Prostate gland (tissue), 2 donors: ENCODE measurements at regions not wholly inside any gene's neighbourhood (a gene's known extent, or its start where the extent isn't known, plus 50 kb on each side); places are given as distances from the start of the nearest gene placed in this dataset.

Source experiments
- DNase-seq: peaks from one replicate; pipeline ENCODE4 v3.0.0-alpha.2; 2019; ENCODE audit warnings: low spot score
- H3K27ac ChIP-seq, 2 donors: fragments of 200-600 bp; sonication (generic); 2 replicates each; pipeline ENCODE4 v1.5.1; 2017 to 2019
- H3K27me3 ChIP-seq: fragments of 200-600 bp; sonication (generic); replicated peaks from 2 replicates; pipeline ENCODE4 v1.5.1; 2019; ENCODE audit not compliant: insufficient read depth
- H3K36me3 ChIP-seq, 2 donors: fragments of 200-600 bp; sonication (generic); 1 replicate in 1 of 2; 2 replicates in 1 of 2; pipeline versions ENCODE4 v1.5.1 to v1.8.1; 2017 to 2019
- H3K4me1 ChIP-seq: fragments of 200-600 bp; sonication (generic); replicated peaks from 2 replicates; pipeline ENCODE4 v1.5.1; 2019
- H3K4me3 ChIP-seq, 2 donors: fragments of 200-600 bp; sonication (generic); 2 replicates each; pipeline ENCODE4 v1.5.1; 2017 to 2019
- H3K9me3 ChIP-seq: fragments of 200-600 bp; sonication (generic); 2 replicates; pipeline ENCODE4 v1.5.1; 2017
- POLR2A ChIP-seq: fragments of 450-650 bp; IDR thresholded peaks from one replicate; pipeline ENCODE4 v1.6.1; 2016; ENCODE audit warnings: antibody characterized with exemption, mild to moderate bottlenecking
- POLR2AphosphoS5 ChIP-seq: sonication (generic); formaldehyde crosslinking; IDR thresholded peaks from one replicate; pipeline ENCODE4 v1.6.1; 2017; ENCODE audit warnings: antibody characterized with exemption
- WGBS: methylation state at CpG from one replicate; pipeline ENCODE4 v1.1.5; 2018; 5-methylcytosine and 5-hydroxymethylcytosine counted together
- intact Hi-C: fragments of 100-400 bp; cut with DNase I; formaldehyde crosslinking; loops from one replicate; pipeline ENCODE4 v1.14.2; 2022
- TF ChIP-seq, protein P1 (sequence below), 4 experiments: fragments of 200-600 bp in 2 of 4; fragments of 450-650 bp in 2 of 4; sonication (generic) in 2 of 4; IDR thresholded peaks; 1 replicate in 3 of 4; 2 replicates in 1 of 4; pipeline ENCODE4 v1.5.1; 2016 to 2019; ENCODE audit warnings: antibody characterized with exemption in 4 of 4, mild to moderate bottlenecking in 2 of 4, moderate library complexity in 2 of 4

DNA sequence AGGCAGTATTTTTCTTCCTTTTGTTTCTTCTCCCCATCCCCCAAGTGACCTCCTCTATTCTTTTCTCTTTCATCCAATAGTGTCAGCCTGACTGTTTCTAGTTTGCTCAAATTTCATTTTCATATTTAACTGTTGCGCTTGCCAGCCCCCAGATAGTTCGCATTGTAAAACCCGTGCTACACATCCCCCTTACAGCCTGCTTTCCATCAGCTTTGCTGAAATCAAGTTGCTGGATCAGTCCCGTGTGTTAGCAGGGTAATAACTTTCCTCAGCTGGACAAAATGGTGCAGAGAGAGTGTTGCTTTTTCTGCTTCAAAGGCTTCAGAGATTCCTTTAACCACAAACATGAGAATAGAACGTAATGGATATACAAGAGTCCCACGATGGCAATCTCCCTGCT is 180.6 kb upstream of the NPVF start:
- H3K27ac ChIP-seq, result no peak overlapping the region
- no peaks in the 10 kb centered on the region for H3K36me3 ChIP-seq
- intact Hi-C loops, result no loop called here
- 54% methylated on average over 6 of the region's 6 CpGs for WGBS
- H3K9me3 ChIP-seq, result no peaks in the 10 kb centered on the region
- H3K4me3 ChIP-seq, result no peak overlapping the region
- TF ChIP-seq POLR2AphosphoS5, result no peak
- TF ChIP-seq, protein P1, sequence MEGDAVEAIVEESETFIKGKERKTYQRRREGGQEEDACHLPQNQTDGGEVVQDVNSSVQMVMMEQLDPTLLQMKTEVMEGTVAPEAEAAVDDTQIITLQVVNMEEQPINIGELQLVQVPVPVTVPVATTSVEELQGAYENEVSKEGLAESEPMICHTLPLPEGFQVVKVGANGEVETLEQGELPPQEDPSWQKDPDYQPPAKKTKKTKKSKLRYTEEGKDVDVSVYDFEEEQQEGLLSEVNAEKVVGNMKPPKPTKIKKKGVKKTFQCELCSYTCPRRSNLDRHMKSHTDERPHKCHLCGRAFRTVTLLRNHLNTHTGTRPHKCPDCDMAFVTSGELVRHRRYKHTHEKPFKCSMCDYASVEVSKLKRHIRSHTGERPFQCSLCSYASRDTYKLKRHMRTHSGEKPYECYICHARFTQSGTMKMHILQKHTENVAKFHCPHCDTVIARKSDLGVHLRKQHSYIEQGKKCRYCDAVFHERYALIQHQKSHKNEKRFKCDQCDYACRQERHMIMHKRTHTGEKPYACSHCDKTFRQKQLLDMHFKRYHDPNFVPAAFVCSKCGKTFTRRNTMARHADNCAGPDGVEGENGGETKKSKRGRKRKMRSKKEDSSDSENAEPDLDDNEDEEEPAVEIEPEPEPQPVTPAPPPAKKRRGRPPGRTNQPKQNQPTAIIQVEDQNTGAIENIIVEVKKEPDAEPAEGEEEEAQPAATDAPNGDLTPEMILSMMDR (IDR thresholded peaks at IDR 0.05), result no peak
- no peak for TF ChIP-seq POLR2A
- peaks cover 11% of the 10 kb centered on the region for H3K4me1 ChIP-seq
- H3K27me3 ChIP-seq, result no peaks in the 10 kb centered on the region
- no peak for DNase-seq

DNA sequence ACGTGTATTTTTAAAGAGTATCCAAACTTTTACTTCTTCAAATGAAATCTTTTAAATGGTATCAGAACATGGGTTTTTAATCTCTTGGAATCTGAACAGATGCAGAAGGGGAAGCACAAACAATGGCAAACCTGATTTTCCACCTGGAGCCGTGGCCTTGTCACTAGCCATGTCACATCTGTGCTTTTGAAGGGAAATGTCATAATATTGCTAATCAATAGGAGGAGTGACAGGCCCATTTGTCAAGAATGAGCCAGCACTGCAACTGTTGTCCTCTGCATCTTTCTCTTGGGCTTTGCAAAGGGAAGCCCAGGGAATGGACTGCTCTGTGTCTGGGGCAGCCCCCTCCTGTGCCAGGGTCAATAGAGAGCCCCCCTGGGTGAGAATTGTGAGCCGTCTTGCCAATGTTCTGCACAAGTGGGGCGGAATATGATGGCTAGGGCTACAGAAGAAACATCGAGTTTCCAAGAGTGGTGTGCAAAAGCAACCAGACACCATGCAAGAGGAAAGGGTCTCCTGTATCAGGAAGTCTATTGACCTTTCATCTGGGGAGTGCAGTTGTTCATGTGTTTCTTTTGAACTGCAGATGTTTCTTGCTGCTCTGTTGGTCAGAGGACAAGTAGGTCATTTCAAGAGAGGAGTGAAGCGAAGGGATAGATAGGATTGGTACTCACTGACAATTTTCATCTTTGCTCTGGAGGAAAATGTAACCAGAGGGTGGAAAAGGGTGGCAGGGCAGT is 181.8 kb upstream of the NPVF start:
- DNase-seq, result no peak
- Histone ChIP-seq H3K36me3 (no peaks in the 10 kb centered on the region), H3K27me3 (no peaks in the 10 kb centered on the region), H3K27ac (no peak overlapping the region), H3K9me3 (no peaks in the 10 kb centered on the region), H3K4me3 (no peak overlapping the region), H3K4me1 (peaks cover 9% of the 10 kb centered on the region)
- TF ChIP-seq POLR2A (no peak), POLR2AphosphoS5 (no peak)
- TF ChIP-seq, protein P1 (IDR thresholded peaks at IDR 0.05), result no peak
- 89% methylated on average over 6 of the region's 6 CpGs for WGBS
- intact Hi-C loops, result no loop called here

DNA sequence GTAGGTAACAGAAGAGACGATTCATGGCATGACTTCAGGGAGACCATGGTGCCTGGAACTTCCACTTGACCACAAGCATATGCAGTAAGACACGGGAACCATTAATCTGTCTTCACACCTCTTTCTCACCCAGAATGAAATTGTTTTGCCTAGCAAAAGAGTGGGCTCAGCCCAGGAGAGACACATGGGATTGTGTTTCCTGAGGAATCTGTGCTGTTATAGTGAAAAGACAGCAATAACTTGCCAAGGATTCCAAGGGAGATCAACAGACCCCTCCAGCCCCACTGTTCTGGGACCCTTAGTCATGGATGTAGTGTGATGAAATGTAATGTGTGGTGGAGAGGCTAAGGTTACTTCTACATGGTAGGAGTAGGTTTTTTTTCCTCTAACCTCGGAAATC is 192.5 kb upstream of the NPVF start:
- no peak for DNase-seq
- H3K9me3 ChIP-seq, result no peaks in the 10 kb centered on the region
- H3K27me3 ChIP-seq, result no peaks in the 10 kb centered on the region
- no peak overlapping the region for H3K4me3 ChIP-seq
- H3K27ac ChIP-seq, result no peak overlapping the region
- intact Hi-C loops, result no loop called here
- H3K36me3 ChIP-seq, result no peaks in the 10 kb centered on the region
- no peaks in the 10 kb centered on the region for H3K4me1 ChIP-seq
- TF ChIP-seq, protein P1 (IDR thresholded peaks at IDR 0.05), result no peak
- no peak for TF ChIP-seq POLR2AphosphoS5
- WGBS, result 48% methylated on average over 3 of the region's 3 CpGs

DNA sequence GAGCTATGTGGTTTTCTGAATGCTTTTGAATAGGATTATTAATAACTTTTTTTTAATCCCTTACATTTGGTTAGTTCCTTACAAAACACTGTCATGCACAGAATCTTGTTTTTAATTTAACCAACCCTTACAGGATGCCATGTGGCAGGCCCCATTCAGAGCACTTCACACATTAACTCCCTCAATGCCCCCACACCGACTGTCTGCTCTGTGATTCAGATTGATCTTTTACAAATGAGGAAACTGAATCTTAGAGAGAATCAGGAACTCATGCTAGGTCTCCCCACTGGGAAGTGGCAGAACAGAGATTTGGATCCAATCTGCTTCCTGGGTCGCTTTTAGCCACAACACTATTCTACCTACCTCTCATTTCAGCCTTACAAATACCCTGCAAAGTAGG is 195.8 kb upstream of the NPVF start:
- 68% methylated on average over 2 of the region's 2 CpGs for WGBS
- TF ChIP-seq POLR2AphosphoS5 (no peak), POLR2A (no peak)
- TF ChIP-seq, protein P1 (IDR thresholded peaks at IDR 0.05), result no peak
- no peaks in the 10 kb centered on the region for H3K27me3 ChIP-seq
- H3K4me3 ChIP-seq, result no peak overlapping the region
- no peaks in the 10 kb centered on the region for H3K36me3 ChIP-seq
- intact Hi-C loops, result no loop called here
- no peaks in the 10 kb centered on the region for H3K9me3 ChIP-seq
- H3K4me1 ChIP-seq, result no peaks in the 10 kb centered on the region
- H3K27ac ChIP-seq, result no peak overlapping the region
- no peak for DNase-seq

DNA sequence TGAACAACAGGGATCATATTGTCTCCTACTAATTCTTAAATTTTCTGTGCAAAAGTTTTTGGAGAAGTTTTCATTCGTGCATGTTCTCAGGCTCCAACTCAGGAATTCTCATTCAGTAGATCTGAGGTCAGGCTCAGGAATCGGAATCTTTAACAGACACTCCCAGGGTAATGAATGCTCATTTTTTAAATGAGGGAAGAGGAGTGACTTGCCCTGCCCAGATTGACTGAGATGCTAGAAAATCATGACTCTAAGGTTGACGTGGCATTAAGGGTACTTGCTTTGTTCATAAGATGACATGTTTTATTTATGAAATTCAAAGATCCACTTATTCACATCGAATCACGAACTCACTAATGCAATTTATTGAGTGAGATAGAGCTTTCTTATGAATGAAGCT is 196.6 kb upstream of the NPVF start:
- Histone ChIP-seq H3K9me3 (no peaks in the 10 kb centered on the region), H3K36me3 (no peaks in the 10 kb centered on the region), H3K27ac (no peak overlapping the region), H3K27me3 (no peaks in the 10 kb centered on the region), H3K4me1 (no peaks in the 10 kb centered on the region), H3K4me3 (no peak overlapping the region)
- TF ChIP-seq, protein P1 (IDR thresholded peaks at IDR 0.05), result no peak
- TF ChIP-seq POLR2A (no peak), POLR2AphosphoS5 (no peak)
- 90% methylated on average over 5 of the region's 5 CpGs for WGBS
- intact Hi-C loops, result no loop called here
- DNase-seq, result no peak
